Small intestine (tissue), 7 donors: ENCODE measurements at regions not wholly inside any gene's neighbourhood (a gene's known extent, or its start where the extent isn't known, plus 50 kb on each side); places are given as distances from the start of the nearest gene placed in this dataset.

Source experiments
- DNase-seq, 2 donors: peaks; one replicate each; pipeline versions ENCODE4 v3.0.0 to v3.0.0-alpha.2; 2013
- FAIRE-seq: peaks from 2 replicates; lab custom pipeline; 2012; peaks lifted over from hg19 to GRCh38; lab: Jason Lieb, UNC
- H3K27ac ChIP-seq, 3 donors: one replicate each; pipeline ENCODE4 v1.5.1; 2013; ENCODE audit warnings: low read length in 2 of 3, mild to moderate bottlenecking in 2 of 3, control low read depth in 1 of 3, inconsistent platforms in 1 of 3, low read depth in 1 of 3, moderate library complexity in 1 of 3
- H3K27me3 ChIP-seq, 3 donors: one replicate each; pipeline ENCODE4 v1.6.1; 2013; ENCODE audit warnings: low read length in 3 of 3, inconsistent platforms in 1 of 3; ENCODE audit not compliant: control insufficient read depth in 3 of 3, insufficient read depth in 3 of 3
- H3K36me3 ChIP-seq, 3 donors: one replicate each; pipeline ENCODE4 v1.6.1; 2013; ENCODE audit warnings: low read length in 3 of 3, inconsistent platforms in 1 of 3, low read depth in 1 of 3, mild to moderate bottlenecking in 1 of 3, moderate library complexity in 1 of 3; ENCODE audit not compliant: control insufficient read depth in 3 of 3, insufficient read depth in 2 of 3
- H3K4me1 ChIP-seq, 3 donors: one replicate each; pipeline ENCODE4 v1.6.1; 2013; ENCODE audit warnings: low read length in 2 of 3, inconsistent platforms in 1 of 3, low read depth in 1 of 3, mild to moderate bottlenecking in 1 of 3, moderate library complexity in 1 of 3; ENCODE audit not compliant: control insufficient read depth in 3 of 3, insufficient read depth in 2 of 3
- H3K4me3 ChIP-seq, 3 donors: one replicate each; pipeline ENCODE4 v1.5.1; 2013; ENCODE audit warnings: low read length in 3 of 3, control low read depth in 1 of 3, inconsistent platforms in 1 of 3, low read depth in 1 of 3, mild to moderate bottlenecking in 1 of 3, moderate library complexity in 1 of 3
- H3K9me3 ChIP-seq, 2 donors: one replicate each; pipeline ENCODE4 v1.6.1; 2013; ENCODE audit warnings: low read depth in 1 of 2, low read length in 1 of 2; ENCODE audit not compliant: control insufficient read depth in 2 of 2, insufficient read depth in 1 of 2
- WGBS, 3 donors: extraction: QIAGEN DNeasy Blood & Tissue Kit; methylation state at CpG; one replicate each; pipeline ENCODE4 v1.1.7; 2013; 5-methylcytosine and 5-hydroxymethylcytosine counted together
- donor health status: healthy with polysubstance abuse.
- donor health status: control.
- donor health status: control.
- donor health status: Bipolar disorder and iron deficiency.
- donor health status: healthy.

DNA sequence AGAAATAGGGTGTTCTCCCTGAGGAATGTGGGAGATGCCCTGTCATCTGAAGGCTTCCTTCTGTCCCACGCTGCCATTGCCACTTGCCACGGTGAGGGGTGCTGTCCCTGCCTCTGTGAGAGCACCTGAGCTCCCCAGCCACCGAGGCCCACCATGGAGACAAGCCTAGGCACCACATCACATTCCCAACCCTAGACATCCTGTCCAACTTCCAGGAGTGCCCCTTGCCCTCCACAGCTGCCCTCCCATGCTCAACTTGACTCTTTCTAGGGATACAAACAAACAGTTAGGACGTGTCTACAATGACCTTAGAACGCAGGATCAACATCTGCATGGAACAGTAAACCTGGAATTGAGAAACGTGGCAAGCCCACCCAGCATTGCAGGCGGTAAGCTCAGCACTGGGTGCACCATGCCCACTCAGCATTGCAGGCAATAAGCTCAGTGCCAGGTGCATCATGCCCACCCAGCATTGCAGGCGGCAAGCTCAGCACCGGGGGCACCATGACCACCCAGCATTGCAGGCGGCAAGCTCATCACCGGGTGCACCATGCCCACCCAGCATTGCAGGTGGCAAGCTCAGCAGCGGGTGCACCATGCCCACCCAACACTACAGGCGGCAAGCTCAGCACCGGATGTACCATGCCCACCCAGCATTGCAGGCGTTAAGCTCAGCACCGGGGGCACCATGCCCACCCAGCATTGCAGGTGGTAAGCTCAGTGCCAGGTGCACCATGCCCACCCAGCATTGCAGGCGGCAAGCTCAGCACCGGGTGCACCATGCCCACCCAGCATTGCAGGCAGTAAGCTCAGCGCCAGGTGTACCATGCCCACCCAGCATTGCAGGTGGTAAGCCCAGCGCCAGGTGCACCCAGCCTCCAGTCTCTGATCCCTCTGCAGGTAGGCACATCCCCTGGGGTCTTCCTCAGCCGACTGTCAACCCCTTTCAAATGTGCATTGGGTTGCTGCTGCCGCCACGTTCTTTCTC lies 1463.9 kb downstream of the TBC1D22A start:
- Histone ChIP-seq H3K9me3 (no peaks in the 10 kb centered on the region), H3K27ac (no peak overlapping the region), H3K27me3 (no peaks in the 10 kb centered on the region), H3K36me3 (no peaks in the 10 kb centered on the region), H3K4me3 (no peak overlapping the region), H3K4me1 (no peaks in the 10 kb centered on the region)
- DNase-seq (no peak), FAIRE-seq (no peak)
- WGBS, 3 donors = 79 to 83% (median 82%) methylated on average over 23 of the region's 23 CpGs

DNA sequence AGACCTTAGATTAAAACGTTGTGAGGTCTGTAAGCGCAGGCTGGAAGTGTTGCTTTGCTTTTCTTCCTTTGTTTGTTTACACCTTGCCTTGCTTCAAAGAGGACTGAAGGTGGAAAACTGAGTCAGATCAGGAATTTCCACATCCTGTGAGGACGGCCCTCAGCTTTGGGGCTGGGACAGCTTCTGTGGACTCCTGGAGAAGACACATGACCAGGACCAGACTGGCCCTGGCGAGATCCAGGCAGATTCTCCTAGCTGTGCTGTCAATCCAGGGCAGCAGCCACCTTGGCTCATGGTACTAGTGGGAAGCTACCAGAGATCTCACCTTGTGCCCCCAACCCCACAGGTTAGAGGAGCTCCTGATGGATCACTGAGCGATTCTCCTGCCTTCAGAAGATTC lies 1461.9 kb downstream of the TBC1D22A start:
- FAIRE-seq = no peak
- no peak for DNase-seq

DNA sequence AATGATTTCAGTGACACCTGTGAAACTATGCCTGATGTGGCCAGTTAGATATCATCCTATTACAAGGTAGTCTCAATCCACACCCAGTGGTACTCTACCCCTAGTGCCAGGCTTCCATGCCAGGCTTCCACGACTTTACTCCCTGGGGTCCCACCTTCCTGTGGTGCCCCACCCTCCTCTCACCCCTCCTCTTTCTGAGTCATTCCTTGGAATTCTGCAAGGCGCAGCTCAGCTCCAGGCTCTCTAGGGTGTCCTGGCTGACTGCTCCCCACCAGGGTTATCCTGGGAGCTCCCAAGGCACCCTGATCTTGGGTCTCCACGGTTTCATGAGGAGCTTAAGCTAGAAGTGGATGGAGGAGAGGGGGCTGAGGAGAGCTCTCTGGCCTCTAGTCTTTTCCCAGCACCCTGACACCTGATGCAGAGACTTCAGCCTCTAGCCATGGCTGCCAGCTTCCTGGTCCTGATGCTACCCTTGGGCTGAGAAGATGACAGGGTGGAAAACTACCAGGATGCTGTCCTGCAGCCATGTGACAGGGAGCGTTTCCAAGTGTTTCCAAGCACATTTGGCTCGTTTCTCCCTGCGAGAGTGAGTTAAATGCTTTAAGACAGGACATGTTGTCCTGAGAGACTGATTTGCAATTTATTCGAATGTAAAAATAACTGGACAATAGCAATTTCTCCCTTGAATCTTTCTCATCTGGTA lies 1461.2 kb downstream of the TBC1D22A start:
- DNase-seq = no peak
- Histone ChIP-seq H3K27ac (no peak overlapping the region), H3K4me3 (no peak overlapping the region), H3K9me3 (no peaks in the 10 kb centered on the region), H3K27me3 (no peaks in the 10 kb centered on the region), H3K4me1 (no peaks in the 10 kb centered on the region), H3K36me3 (no peaks in the 10 kb centered on the region)
- WGBS, 3 donors = 45 to 65% (median 46%) methylated on average over 7 of the region's 7 CpGs
- no peak for FAIRE-seq

More for the DNA sequence above, 1461.9 kb downstream of the TBC1D22A start:
- H3K36me3 ChIP-seq = no peaks in the 10 kb centered on the region
- H3K4me3 ChIP-seq = no peak overlapping the region
- H3K27me3 ChIP-seq = no peaks in the 10 kb centered on the region
- H3K27ac ChIP-seq = no peak overlapping the region
- WGBS, 3 donors = 55 to 64% (median 59%) methylated on average over 5 of the region's 5 CpGs
- H3K4me1 ChIP-seq = no peaks in the 10 kb centered on the region
- no peaks in the 10 kb centered on the region for H3K9me3 ChIP-seq

DNA sequence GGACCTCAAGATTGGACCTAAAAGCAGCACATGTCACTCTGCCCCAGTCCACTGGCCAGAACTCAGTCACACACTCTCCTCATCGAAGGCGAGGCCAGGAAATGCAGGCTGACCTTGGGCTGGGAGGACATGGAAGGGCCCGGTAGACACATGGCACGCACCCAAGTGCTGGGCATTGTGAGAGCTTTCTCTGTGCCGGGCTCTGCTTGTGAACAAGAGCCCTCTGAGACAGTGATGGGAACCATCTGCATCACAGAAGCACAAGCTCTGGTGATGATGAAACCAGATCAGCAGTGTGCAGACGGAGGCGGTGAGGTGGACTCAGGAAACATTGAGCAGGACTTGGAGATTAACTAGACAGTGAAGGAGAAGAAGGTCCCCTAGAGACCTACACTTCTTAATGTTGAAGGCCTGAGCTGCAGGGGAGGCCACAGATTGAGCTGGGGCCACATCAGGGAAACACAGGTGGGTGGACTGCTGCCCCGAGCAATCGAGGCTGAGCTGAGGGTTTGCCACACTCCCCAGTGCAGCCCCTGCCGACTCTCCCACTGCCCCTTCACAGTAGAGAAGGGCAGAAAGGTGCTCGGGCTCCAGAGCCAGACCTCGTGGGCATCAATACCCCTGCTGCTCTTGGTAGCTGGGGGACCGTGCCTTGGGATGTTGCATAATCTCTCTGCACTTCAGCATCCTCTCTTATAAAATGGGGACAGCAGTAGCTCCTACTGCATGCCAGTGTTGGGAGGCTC lies 1460.5 kb downstream of the TBC1D22A start:
- no peaks in the 10 kb centered on the region for H3K27me3 ChIP-seq
- H3K9me3 ChIP-seq = no peaks in the 10 kb centered on the region
- no peaks in the 10 kb centered on the region for H3K36me3 ChIP-seq
- 80 to 81% (median 81%) methylated on average over 13 of the region's 13 CpGs for WGBS, 3 donors
- FAIRE-seq = no peak
- no peak overlapping the region for H3K4me3 ChIP-seq
- H3K4me1 ChIP-seq = no peaks in the 10 kb centered on the region
- no peak for DNase-seq
- H3K27ac ChIP-seq = no peak overlapping the region

DNA sequence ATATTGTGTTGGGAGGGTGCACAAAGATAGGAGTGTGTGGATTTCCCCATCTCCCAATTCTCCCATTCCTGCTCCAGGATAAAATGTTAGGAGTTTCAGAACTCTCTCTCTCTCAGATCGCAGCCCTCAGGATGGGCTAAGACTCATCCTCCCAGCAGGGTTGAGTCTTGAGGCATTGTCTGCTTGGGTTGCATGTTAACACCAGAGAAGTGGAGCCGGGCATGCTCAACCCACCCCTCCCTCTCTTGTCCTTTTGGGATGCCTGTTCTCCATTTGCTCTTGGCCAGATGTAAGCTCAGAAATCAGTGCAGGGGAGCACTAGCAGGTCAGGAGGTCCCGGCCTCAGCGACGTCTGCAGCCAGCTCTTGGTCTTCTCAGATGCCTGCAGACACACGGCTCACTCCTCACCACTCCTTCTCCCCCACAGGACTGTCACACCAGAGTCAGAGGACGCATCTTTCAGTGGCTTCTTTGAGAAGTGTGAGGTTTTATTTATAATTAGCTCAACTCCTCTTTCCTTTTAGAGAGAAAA lies 1456.5 kb downstream of the TBC1D22A start:
- DNase-seq (no peak), FAIRE-seq (no peak)
- 36 to 46% (median 39%) methylated on average over 7 of the region's 7 CpGs for WGBS, 3 donors
- Histone ChIP-seq H3K36me3 (no peaks in the 10 kb centered on the region), H3K27ac (no peak overlapping the region), H3K4me3 (no peak overlapping the region), H3K27me3 (no peaks in the 10 kb centered on the region), H3K9me3 (no peaks in the 10 kb centered on the region), H3K4me1 (no peaks in the 10 kb centered on the region)

DNA sequence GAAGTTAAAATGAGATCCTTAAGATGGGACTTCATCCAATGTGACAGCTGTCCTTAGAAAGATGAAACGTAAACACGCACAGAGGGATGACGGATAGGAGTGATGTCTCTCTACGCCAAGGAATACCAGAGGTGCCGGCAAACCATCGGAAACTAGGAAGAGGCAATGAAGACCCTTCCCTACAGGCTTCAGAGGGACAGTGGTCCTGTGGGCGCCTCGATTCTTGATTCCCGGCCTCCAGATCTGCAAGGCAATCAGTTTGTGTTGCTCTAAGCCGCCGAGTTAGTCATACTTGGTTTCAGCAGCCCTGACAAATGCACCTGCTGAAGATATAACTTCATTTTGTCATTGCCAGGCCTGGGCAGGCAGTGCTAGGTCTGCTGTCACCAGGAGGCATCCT lies 1455.1 kb downstream of the TBC1D22A start:
- H3K9me3 ChIP-seq = no peaks in the 10 kb centered on the region
- H3K36me3 ChIP-seq = no peaks in the 10 kb centered on the region
- no peak overlapping the region for H3K4me3 ChIP-seq
- no peak for FAIRE-seq
- DNase-seq = no peak
- WGBS, 3 donors = 80 to 91% (median 90%) methylated on average over 11 of the region's 11 CpGs
- no peaks in the 10 kb centered on the region for H3K4me1 ChIP-seq
- no peak overlapping the region for H3K27ac ChIP-seq
- no peaks in the 10 kb centered on the region for H3K27me3 ChIP-seq

DNA sequence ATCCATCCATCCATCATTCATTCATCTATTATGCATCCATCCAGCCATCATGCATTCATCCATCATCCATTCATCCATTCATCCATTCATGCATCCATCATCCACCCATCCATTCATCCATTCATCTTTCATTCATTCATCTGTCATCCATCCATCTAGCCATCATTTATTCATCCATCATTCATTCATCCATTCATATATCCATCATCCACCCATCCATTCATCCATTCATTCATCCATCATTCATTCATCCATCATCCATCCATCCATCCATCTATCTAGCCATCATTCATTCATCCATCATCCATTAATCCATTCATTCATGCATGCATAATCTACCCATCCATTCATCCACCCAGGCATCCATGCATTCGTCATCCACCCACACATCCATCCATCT lies 1450.3 kb downstream of the TBC1D22A start:
- Histone ChIP-seq H3K9me3 (no peaks in the 10 kb centered on the region), H3K27me3 (peaks cover 0 to 2% (median 0%) of the 10 kb centered on the region in 3 donors), H3K27ac (no peak overlapping the region), H3K4me1 (no peaks in the 10 kb centered on the region), H3K4me3 (no peak overlapping the region), H3K36me3 (no peaks in the 10 kb centered on the region)
- 72 to 81% (median 74%) methylated on average over 1 of the region's 1 CpG for WGBS, 3 donors
- no peak for FAIRE-seq
- DNase-seq = no peak

DNA sequence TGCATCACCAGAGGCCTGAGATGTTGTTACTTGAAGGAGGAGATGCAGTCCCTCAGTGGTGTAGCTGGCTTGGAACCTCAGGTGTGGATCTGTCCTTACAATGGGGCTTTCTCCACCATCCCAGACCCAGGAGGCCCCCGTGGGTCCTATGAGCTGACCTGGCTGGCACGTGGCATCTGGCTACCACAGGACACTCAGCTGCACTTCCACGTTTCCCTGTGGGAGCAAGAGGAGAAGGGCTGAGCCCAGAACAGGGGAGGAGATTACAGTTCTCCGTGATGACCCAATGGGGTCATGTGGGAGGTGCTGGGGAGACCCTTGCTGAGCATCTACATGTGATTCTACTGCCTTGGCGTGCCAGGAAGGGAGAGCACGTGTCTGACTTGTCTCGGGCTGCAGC lies 1448.4 kb downstream of the TBC1D22A start:
- no peaks in the 10 kb centered on the region for H3K4me1 ChIP-seq
- H3K27me3 ChIP-seq = peaks cover 0 to 2% (median 0%) of the 10 kb centered on the region in 3 donors
- H3K4me3 ChIP-seq = no peak overlapping the region
- H3K9me3 ChIP-seq = no peaks in the 10 kb centered on the region
- no peak overlapping the region for H3K27ac ChIP-seq
- no peak for FAIRE-seq
- DNase-seq = no peak
- WGBS, 3 donors = 49 to 60% (median 50%) methylated on average over 7 of the region's 7 CpGs
- no peaks in the 10 kb centered on the region for H3K36me3 ChIP-seq
